Neural crest cell (in vitro differentiated cells): ENCODE measurements at regions not wholly inside any gene's neighbourhood (a gene's known extent, or its start where the extent isn't known, plus 50 kb on each side); places are given as distances from the start of the nearest gene placed in this dataset.
A peak's percentile ranks its signal among the peaks of the same experiment; 100 is the strongest.

Source experiments
- DNase-seq: peaks from one replicate; pipeline ENCODE4 v3.0.0; 2021; ENCODE audit warnings: low read depth, mixed read lengths, low spot score
- H3K27ac Mint-ChIP-seq: one replicate; pipeline ENCODE4 v1.8.0; 2021; ENCODE audit warnings: mild to moderate bottlenecking, mixed read lengths; ENCODE audit not compliant: unreplicated experiment
- H3K27me3 Mint-ChIP-seq: 2 replicates; pipeline ENCODE4 v1.8.0; 2021; ENCODE audit warnings: low read depth, mild to moderate bottlenecking, mixed read lengths
- H3K36me3 Mint-ChIP-seq: 2 replicates; pipeline ENCODE4 v1.8.0; 2021; ENCODE audit warnings: low read depth, mild to moderate bottlenecking, mixed read lengths
- H3K4me1 Mint-ChIP-seq: 2 replicates; pipeline ENCODE4 v1.8.0; 2021; ENCODE audit warnings: mixed read lengths
- H3K4me3 Mint-ChIP-seq: one replicate; pipeline ENCODE4 v1.8.0; 2021; ENCODE audit warnings: mild to moderate bottlenecking, mixed read lengths
- H3K9me3 Mint-ChIP-seq: 2 replicates; pipeline ENCODE4 v1.8.0; 2021; ENCODE audit warnings: mixed read lengths
- TF ChIP-seq, protein P1 (sequence below): fragments of 200-600 bp; sonication (generic); conservative IDR thresholded peaks from 2 replicates; pipeline ENCODE4 v1.5.0; 2021; ENCODE audit warnings: antibody characterized with exemption, mild to moderate bottlenecking

DNA sequence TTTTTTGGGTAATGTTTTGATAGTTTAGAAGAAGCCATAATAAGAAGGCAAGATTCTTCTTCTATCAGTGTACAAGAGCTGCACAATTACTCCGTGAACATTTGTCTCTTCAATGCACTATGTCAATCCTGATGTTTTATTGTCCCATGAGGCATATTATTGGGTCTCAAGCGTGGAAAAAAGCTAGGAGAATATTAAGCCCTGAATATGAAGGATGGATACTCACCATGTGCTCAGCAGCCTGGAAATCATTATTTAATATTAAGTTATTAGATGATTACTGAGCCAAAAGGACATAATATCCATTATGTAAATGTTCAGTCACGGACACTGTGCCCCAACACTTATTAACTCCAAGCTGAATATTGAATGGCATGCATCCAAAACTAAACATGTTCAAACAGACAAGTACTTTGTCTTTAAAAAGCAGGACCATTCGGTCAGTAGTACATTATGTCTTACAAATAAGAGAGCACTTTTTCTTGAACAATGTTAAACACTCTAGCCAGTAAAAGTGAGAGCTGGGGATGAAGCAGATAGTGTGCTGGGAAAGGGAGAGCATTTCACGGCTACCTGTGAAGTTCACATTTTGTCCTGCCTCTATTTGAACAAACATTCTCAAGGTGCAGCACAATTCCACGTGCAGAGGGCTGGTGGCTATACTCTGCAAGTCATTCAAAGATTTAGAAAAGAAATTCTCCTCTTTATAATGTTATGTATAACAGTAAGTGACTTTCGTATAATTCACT, 70.6 kb upstream of the CNR1 start:
- TF ChIP-seq, protein P1, sequence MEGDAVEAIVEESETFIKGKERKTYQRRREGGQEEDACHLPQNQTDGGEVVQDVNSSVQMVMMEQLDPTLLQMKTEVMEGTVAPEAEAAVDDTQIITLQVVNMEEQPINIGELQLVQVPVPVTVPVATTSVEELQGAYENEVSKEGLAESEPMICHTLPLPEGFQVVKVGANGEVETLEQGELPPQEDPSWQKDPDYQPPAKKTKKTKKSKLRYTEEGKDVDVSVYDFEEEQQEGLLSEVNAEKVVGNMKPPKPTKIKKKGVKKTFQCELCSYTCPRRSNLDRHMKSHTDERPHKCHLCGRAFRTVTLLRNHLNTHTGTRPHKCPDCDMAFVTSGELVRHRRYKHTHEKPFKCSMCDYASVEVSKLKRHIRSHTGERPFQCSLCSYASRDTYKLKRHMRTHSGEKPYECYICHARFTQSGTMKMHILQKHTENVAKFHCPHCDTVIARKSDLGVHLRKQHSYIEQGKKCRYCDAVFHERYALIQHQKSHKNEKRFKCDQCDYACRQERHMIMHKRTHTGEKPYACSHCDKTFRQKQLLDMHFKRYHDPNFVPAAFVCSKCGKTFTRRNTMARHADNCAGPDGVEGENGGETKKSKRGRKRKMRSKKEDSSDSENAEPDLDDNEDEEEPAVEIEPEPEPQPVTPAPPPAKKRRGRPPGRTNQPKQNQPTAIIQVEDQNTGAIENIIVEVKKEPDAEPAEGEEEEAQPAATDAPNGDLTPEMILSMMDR: no peak
- Mint-ChIP-seq H3K4me3 (no peak overlapping the region), H3K36me3 (peaks cover 13% of the 10 kb centered on the region), H3K9me3 (peaks cover 22% of the 10 kb centered on the region), H3K27me3 (no peaks in the 10 kb centered on the region), H3K4me1 (no peaks in the 10 kb centered on the region), H3K27ac (no peak overlapping the region)
- DNase-seq: no peak

DNA sequence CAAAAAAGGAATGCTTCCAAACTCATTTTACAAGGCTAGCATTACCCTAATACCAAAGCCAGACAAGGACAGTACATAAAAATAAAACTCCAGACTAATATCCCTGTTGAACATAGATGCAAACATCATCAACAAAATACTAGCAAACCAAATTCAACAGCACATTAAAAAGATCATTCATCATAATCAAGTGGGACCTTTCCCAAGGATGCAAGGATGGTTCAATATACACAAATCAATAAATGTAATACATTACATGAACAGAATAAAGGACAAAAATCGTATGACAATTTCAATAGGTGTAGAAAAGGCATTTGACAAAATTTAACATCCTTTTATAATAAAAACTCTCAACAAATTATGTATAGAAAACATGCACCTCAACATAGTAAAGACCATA, 66.6 kb upstream of the CNR1 start:
- DNase-seq: no peak

GRCh38 chr6:88223298-88223697, 57.2 kb upstream of the CNR1 start:
- no peak for DNase-seq
- Mint-ChIP-seq H3K36me3 (peaks cover under 1% of the 10 kb centered on the region), H3K9me3 (peaks cover under 1% of the 10 kb centered on the region), H3K27ac (no peak overlapping the region), H3K4me3 (no peak overlapping the region), H3K27me3 (peaks cover 7% of the 10 kb centered on the region), H3K4me1 (no peaks in the 10 kb centered on the region)
- TF ChIP-seq, protein P1: no peak

More for the DNA sequence above, 66.6 kb upstream of the CNR1 start:
- H3K4me1 Mint-ChIP-seq: no peaks in the 10 kb centered on the region
- peaks cover 26% of the 10 kb centered on the region for H3K36me3 Mint-ChIP-seq
- TF ChIP-seq, protein P1: no peak
- H3K4me3 Mint-ChIP-seq: no peak overlapping the region
- H3K27me3 Mint-ChIP-seq: no peaks in the 10 kb centered on the region
- peaks cover 33% of the 10 kb centered on the region for H3K9me3 Mint-ChIP-seq
- no peak overlapping the region for H3K27ac Mint-ChIP-seq

GRCh38 chr6:88220493-88220892, 54.3 kb upstream of the CNR1 start:
- DNase-seq: peak; percentile 13
- no peak overlapping the region for H3K27ac Mint-ChIP-seq
- no peak overlapping the region for H3K4me3 Mint-ChIP-seq
- TF ChIP-seq, protein P1: no peak
- peaks cover 10% of the 10 kb centered on the region for H3K27me3 Mint-ChIP-seq
- H3K9me3 Mint-ChIP-seq: no peaks in the 10 kb centered on the region
- H3K36me3 Mint-ChIP-seq: no peaks in the 10 kb centered on the region
- peaks cover 6% of the 10 kb centered on the region for H3K4me1 Mint-ChIP-seq

GRCh38 chr6:88216182-88216581, 50.0 kb upstream of the CNR1 start:
- TF ChIP-seq, protein P1: no peak
- no peak overlapping the region for H3K4me3 Mint-ChIP-seq
- peaks cover 13% of the 10 kb centered on the region for H3K27me3 Mint-ChIP-seq
- no peaks in the 10 kb centered on the region for H3K36me3 Mint-ChIP-seq
- no peak overlapping the region for H3K27ac Mint-ChIP-seq
- no peak for DNase-seq
- H3K4me1 Mint-ChIP-seq: peaks cover 21% of the 10 kb centered on the region
- H3K9me3 Mint-ChIP-seq: no peaks in the 10 kb centered on the region
